GM23338 (cell line): ENCODE measurements at regions not wholly inside any gene's neighbourhood (a gene's known extent, or its start where the extent isn't known, plus 50 kb on each side); places are given as distances from the start of the nearest gene placed in this dataset.

Experiments used
- CTCF ChIP-seq, 2 experiments: fragments of 200-600 bp in 1 of 2; sonication (generic) in 1 of 2; conservative IDR thresholded peaks; 2 replicates each; pipeline versions ENCODE4 v1.5.1 to v1.6.1; 2016 to 2017; ENCODE audit warnings: antibody characterized with exemption in 2 of 2, low read depth in 2 of 2, mild to moderate bottlenecking in 2 of 2, moderate library complexity in 1 of 2
- EZH2 ChIP-seq: fragments of 200-600 bp; sonication (generic); IDR thresholded peaks from one replicate; pipeline ENCODE4 v1.8.0; 2017; ENCODE audit warnings: antibody characterized with exemption, mild to moderate bottlenecking, low read depth; ENCODE audit not compliant: unreplicated experiment
- JUNB ChIP-seq: IDR thresholded peaks from one replicate; pipeline ENCODE4 v1.6.1; 2016; ENCODE audit warnings: antibody characterized with exemption; ENCODE audit not compliant: unreplicated experiment
- NANOG ChIP-seq: IDR thresholded peaks from 2 replicates; pipeline ENCODE4 v1.6.1; 2016; ENCODE audit warnings: antibody characterized with exemption, borderline replicate concordance

- TF ChIP-seq EZH2 = no peak
- TF ChIP-seq JUNB = no peak
- no peak for TF ChIP-seq CTCF (conservative IDR thresholded peaks at IDR 0.05; ENCODE audit: low read depth in 2 of 2)
- TF ChIP-seq NANOG = no peak
Measured at GRCh38 chr15:45834622-45835021, 199.8 kb downstream of the SQOR start.
